Ovary (tissue), 3 donors: ENCODE measurements at regions not wholly inside any gene's neighbourhood (a gene's known extent, or its start where the extent isn't known, plus 50 kb on each side); places are given as distances from the start of the nearest gene placed in this dataset.

ENCODE experiments used
- POLR2A ChIP-seq: fragments of 450-650 bp; IDR thresholded peaks from one replicate; pipeline ENCODE4 v1.6.1; 2017; ENCODE audit warnings: antibody characterized with exemption, mild to moderate bottlenecking, moderate library complexity
- TF ChIP-seq, protein P1 (sequence below), 3 donors: fragments of 450-650 bp in 2 of 3; fragments of 200-600 bp in 1 of 3; IDR thresholded peaks; one replicate each; pipeline versions ENCODE4 v1.5.1 to v1.8.0; 2016 to 2022; ENCODE audit warnings: antibody characterized with exemption in 3 of 3, mild to moderate bottlenecking in 1 of 3
- donor health status: DM: no; HTN: no; CAD: no.

DNA sequence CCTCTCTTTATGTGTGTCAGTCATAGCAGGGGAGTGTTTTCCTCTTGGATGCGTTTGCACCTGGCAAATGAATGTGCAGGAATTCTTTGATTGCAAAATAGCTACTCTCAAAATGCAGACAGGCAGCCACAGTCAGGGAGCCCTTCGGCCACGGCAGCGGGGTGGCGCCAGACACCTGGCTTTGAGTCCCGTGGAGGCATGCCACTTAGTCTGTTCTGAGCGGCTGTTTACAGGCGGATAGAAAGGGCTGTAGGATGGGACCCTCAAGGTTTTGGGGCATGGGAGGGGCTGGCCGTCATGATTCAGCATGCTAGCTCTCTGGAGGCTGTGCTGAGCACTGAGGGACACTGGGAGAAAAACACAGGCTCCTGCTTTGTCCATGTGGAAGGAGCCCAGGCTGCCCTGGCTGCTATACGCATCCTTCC lies 117.1 kb downstream of the SLC25A47 start:
- TF ChIP-seq, protein P1, sequence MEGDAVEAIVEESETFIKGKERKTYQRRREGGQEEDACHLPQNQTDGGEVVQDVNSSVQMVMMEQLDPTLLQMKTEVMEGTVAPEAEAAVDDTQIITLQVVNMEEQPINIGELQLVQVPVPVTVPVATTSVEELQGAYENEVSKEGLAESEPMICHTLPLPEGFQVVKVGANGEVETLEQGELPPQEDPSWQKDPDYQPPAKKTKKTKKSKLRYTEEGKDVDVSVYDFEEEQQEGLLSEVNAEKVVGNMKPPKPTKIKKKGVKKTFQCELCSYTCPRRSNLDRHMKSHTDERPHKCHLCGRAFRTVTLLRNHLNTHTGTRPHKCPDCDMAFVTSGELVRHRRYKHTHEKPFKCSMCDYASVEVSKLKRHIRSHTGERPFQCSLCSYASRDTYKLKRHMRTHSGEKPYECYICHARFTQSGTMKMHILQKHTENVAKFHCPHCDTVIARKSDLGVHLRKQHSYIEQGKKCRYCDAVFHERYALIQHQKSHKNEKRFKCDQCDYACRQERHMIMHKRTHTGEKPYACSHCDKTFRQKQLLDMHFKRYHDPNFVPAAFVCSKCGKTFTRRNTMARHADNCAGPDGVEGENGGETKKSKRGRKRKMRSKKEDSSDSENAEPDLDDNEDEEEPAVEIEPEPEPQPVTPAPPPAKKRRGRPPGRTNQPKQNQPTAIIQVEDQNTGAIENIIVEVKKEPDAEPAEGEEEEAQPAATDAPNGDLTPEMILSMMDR (IDR thresholded peaks at IDR 0.05), result peak; percentile 27 to 78 (median 68)
- no peak for TF ChIP-seq POLR2A
